ENCODE measurements at regions not wholly inside any gene's neighbourhood (a gene's known extent, or its start where the extent isn't known, plus 50 kb on each side); places are given as distances from the start of the nearest gene placed in this dataset.

GRCh38 chr2:239858179-239858578 lies 167.0 kb downstream of the NDUFA10 start:
- TF ChIP-seq EZH2 (IDR thresholded peaks at IDR 0.05; ENCODE audit: low read depth, unreplicated experiment), result no peak
- TF ChIP-seq STAT1 (IDR thresholded peaks at IDR 0.05; ENCODE audit: unreplicated experiment), result no peak
- no peak for TF ChIP-seq JUNB (IDR thresholded peaks at IDR 0.05; ENCODE audit: unreplicated experiment)
- no peak for TF ChIP-seq EZH2phosphoT487 (IDR thresholded peaks at IDR 0.05; ENCODE audit: unreplicated experiment)
- TF ChIP-seq CTCF (conservative IDR thresholded peaks at IDR 0.05; ENCODE audit: low read depth in 2 of 2), result no peak
- no peak for TF ChIP-seq REST (IDR thresholded peaks at IDR 0.05; ENCODE audit: unreplicated experiment)
- TF ChIP-seq ZNF331 (CRISPR knock-in tag; IDR thresholded peaks at IDR 0.05; ENCODE audit: low read depth), result no peak
- TF ChIP-seq, protein P1, sequence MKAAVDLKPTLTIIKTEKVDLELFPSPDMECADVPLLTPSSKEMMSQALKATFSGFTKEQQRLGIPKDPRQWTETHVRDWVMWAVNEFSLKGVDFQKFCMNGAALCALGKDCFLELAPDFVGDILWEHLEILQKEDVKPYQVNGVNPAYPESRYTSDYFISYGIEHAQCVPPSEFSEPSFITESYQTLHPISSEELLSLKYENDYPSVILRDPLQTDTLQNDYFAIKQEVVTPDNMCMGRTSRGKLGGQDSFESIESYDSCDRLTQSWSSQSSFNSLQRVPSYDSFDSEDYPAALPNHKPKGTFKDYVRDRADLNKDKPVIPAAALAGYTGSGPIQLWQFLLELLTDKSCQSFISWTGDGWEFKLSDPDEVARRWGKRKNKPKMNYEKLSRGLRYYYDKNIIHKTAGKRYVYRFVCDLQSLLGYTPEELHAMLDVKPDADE (IDR thresholded peaks at IDR 0.05), result no peak
- no peak for TF ChIP-seq CREB1 (CRISPR knock-in tag; IDR thresholded peaks at IDR 0.05; ENCODE audit: low read depth)
- TF ChIP-seq, protein P2, sequence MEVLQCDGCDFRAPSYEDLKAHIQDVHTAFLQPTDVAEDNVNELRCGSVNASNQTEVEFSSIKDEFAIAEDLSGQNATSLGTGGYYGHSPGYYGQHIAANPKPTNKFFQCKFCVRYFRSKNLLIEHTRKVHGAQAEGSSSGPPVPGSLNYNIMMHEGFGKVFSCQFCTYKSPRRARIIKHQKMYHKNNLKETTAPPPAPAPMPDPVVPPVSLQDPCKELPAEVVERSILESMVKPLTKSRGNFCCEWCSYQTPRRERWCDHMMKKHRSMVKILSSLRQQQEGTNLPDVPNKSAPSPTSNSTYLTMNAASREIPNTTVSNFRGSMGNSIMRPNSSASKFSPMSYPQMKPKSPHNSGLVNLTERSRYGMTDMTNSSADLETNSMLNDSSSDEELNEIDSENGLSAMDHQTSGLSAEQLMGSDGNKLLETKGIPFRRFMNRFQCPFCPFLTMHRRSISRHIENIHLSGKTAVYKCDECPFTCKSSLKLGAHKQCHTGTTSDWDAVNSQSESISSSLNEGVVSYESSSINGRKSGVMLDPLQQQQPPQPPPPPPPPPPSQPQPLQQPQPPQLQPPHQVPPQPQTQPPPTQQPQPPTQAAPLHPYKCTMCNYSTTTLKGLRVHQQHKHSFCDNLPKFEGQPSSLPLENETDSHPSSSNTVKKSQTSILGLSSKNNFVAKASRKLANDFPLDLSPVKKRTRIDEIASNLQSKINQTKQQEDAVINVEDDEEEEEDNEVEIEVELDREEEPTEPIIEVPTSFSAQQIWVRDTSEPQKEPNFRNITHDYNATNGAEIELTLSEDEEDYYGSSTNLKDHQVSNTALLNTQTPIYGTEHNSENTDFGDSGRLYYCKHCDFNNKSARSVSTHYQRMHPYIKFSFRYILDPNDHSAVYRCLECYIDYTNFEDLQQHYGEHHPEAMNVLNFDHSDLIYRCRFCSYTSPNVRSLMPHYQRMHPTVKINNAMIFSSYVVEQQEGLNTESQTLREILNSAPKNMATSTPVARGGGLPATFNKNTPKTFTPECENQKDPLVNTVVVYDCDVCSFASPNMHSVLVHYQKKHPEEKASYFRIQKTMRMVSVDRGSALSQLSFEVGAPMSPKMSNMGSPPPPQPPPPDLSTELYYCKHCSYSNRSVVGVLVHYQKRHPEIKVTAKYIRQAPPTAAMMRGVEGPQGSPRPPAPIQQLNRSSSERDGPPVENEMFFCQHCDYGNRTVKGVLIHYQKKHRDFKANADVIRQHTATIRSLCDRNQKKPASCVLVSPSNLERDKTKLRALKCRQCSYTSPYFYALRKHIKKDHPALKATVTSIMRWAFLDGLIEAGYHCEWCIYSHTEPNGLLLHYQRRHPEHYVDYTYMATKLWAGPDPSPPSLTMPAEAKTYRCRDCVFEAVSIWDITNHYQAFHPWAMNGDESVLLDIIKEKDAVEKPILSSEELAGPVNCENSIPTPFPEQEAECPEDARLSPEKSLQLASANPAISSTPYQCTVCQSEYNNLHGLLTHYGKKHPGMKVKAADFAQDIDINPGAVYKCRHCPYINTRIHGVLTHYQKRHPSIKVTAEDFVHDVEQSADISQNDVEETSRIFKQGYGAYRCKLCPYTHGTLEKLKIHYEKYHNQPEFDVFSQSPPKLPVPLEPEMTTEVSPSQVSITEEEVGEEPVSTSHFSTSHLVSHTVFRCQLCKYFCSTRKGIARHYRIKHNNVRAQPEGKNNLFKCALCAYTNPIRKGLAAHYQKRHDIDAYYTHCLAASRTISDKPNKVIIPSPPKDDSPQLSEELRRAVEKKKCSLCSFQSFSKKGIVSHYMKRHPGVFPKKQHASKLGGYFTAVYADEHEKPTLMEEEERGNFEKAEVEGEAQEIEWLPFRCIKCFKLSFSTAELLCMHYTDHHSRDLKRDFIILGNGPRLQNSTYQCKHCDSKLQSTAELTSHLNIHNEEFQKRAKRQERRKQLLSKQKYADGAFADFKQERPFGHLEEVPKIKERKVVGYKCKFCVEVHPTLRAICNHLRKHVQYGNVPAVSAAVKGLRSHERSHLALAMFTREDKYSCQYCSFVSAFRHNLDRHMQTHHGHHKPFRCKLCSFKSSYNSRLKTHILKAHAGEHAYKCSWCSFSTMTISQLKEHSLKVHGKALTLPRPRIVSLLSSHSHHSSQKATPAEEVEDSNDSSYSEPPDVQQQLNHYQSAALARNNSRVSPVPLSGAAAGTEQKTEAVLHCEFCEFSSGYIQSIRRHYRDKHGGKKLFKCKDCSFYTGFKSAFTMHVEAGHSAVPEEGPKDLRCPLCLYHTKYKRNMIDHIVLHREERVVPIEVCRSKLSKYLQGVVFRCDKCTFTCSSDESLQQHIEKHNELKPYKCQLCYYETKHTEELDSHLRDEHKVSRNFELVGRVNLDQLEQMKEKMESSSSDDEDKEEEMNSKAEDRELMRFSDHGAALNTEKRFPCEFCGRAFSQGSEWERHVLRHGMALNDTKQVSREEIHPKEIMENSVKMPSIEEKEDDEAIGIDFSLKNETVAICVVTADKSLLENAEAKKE (CRISPR knock-in tag; IDR thresholded peaks at IDR 0.05), result no peak
- TF ChIP-seq POLR2AphosphoS5 (IDR thresholded peaks at IDR 0.05; ENCODE audit: low read depth), result no peak
- TF ChIP-seq ZNF114 (CRISPR knock-in tag; IDR thresholded peaks at IDR 0.05), result no peak
- TF ChIP-seq NANOG (IDR thresholded peaks at IDR 0.05; ENCODE audit: borderline replicate concordance), result no peak
